Vagina (tissue), 2 donors: ENCODE measurements at regions not wholly inside any gene's neighbourhood (a gene's known extent, or its start where the extent isn't known, plus 50 kb on each side); places are given as distances from the start of the nearest gene placed in this dataset.

Experiments
- DNase-seq, 2 donors: peaks; one replicate each; pipeline ENCODE4 v3.0.0-alpha.2; 2017; ENCODE audit errors: extremely low spot score in 2 of 2
- H3K27ac ChIP-seq: fragments of 200-600 bp; sonication (generic); one replicate; pipeline ENCODE4 v1.5.1; 2019
- H3K27me3 ChIP-seq: fragments of 200-600 bp; sonication (generic); one replicate; pipeline ENCODE4 v1.5.1; 2019
- H3K36me3 ChIP-seq, 2 donors: fragments of 200-600 bp; sonication (generic); one replicate each; pipeline ENCODE4 v1.5.1; 2017 to 2019
- H3K4me1 ChIP-seq: fragments of 200-600 bp; sonication (generic); one replicate; pipeline ENCODE4 v1.5.1; 2019
- H3K4me3 ChIP-seq, 2 donors: fragments of 200-600 bp; sonication (generic); 1 replicate in 1 of 2; 2 replicates in 1 of 2; pipeline ENCODE4 v1.5.1; 2016 to 2019
- H3K9me3 ChIP-seq: fragments of 200-600 bp; sonication (generic); one replicate; pipeline ENCODE4 v1.5.1; 2019
- POLR2A ChIP-seq, 2 donors: fragments of 450-650 bp; IDR thresholded peaks; one replicate each; pipeline ENCODE4 v1.6.1; 2017; ENCODE audit warnings: antibody characterized with exemption in 2 of 2, mild to moderate bottlenecking in 2 of 2, moderate library complexity in 2 of 2
- POLR2AphosphoS5 ChIP-seq, 2 donors: sonication (generic); formaldehyde crosslinking; IDR thresholded peaks; one replicate each; pipeline ENCODE4 v1.9.0; 2017; ENCODE audit warnings: antibody characterized with exemption in 2 of 2, mild to moderate bottlenecking in 2 of 2, low read depth in 1 of 2; ENCODE audit not compliant: insufficient read depth in 1 of 2
- intact Hi-C: fragments of 100-400 bp; cut with DNase I; formaldehyde crosslinking; loops from one replicate; pipeline ENCODE4 v1.15.1; 2023
- TF ChIP-seq, protein P1 (sequence below), 3 experiments: fragments of 450-650 bp in 2 of 3; fragments of 200-600 bp in 1 of 3; sonication (generic) in 1 of 3; IDR thresholded peaks; one replicate each; pipeline ENCODE4 v1.5.1; 2017 to 2019; ENCODE audit warnings: antibody characterized with exemption in 3 of 3, mild to moderate bottlenecking in 2 of 3, moderate library complexity in 2 of 3

DNA sequence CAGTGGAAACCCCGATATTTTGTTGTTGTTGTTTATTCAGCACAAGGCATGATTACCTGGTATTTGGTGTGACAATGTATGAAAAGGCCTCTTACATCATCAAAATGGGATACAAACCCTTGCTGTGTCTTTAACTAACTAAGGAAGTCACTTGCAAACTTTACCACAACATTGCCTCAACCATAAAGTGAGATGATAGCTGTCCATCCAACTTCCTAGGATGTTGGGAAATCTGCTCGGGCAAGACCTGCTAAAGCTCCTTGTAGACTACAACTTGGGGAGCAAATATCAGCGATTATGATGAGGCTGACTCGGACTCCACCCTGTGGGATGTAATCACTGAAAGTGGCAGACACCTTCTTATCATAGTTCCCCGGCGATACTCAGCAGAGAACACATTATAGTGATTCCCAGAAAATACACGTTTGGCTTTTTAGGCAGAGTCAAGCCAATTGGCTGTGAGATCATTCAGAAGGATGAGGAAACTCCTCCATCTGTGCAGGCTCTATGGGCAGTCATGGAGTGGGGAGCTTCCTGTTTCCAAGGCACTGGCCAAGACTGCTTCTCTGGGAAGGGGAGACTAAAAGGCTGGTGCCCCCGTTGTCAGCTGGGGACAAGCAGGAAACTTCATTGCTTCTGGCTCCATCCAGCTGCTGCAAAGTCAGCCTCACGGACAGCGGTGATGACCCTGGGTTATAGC is 289.0 kb downstream of the RNF144A start:
- TF ChIP-seq, protein P1, sequence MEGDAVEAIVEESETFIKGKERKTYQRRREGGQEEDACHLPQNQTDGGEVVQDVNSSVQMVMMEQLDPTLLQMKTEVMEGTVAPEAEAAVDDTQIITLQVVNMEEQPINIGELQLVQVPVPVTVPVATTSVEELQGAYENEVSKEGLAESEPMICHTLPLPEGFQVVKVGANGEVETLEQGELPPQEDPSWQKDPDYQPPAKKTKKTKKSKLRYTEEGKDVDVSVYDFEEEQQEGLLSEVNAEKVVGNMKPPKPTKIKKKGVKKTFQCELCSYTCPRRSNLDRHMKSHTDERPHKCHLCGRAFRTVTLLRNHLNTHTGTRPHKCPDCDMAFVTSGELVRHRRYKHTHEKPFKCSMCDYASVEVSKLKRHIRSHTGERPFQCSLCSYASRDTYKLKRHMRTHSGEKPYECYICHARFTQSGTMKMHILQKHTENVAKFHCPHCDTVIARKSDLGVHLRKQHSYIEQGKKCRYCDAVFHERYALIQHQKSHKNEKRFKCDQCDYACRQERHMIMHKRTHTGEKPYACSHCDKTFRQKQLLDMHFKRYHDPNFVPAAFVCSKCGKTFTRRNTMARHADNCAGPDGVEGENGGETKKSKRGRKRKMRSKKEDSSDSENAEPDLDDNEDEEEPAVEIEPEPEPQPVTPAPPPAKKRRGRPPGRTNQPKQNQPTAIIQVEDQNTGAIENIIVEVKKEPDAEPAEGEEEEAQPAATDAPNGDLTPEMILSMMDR (IDR thresholded peaks at IDR 0.05), result no peak
- TF ChIP-seq POLR2AphosphoS5 (IDR thresholded peaks at IDR 0.05; ENCODE audit: insufficient read depth in 1 of 2, low read depth in 1 of 2), result no peak
- no peak for TF ChIP-seq POLR2A (IDR thresholded peaks at IDR 0.05)
- intact Hi-C loops, result no loop called here
- H3K27me3 ChIP-seq, result no peaks in the 10 kb centered on the region

DNA sequence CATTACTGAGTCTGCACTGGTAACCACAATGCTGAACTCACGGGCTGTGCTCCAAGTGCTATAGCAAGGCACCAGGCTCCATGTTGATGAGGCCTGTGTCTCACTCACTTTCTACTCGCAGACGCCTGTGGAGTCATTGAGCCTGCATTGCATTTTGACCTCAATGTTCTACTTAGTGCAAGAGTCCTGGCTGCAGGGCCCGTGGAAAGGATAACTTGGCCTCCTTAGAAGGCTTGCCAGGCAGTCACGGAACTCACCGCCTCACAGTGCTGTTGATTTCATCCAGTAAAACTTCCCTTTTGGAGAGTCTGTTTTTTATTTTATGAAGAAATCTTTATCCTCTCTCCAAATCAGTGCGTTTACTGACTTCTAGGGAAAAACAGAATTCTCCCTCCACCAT is 290.4 kb downstream of the RNF144A start:
- Histone ChIP-seq H3K4me3 (no peak overlapping the region), H3K36me3 (no peaks in the 10 kb centered on the region), H3K27me3 (no peaks in the 10 kb centered on the region), H3K9me3 (no peaks in the 10 kb centered on the region), H3K27ac (no peak overlapping the region), H3K4me1 (no peaks in the 10 kb centered on the region)
- TF ChIP-seq, protein P1 (IDR thresholded peaks at IDR 0.05), result no peak
- TF ChIP-seq POLR2AphosphoS5 (IDR thresholded peaks at IDR 0.05; ENCODE audit: insufficient read depth in 1 of 2, low read depth in 1 of 2), result no peak
- TF ChIP-seq POLR2A (IDR thresholded peaks at IDR 0.05), result no peak
- intact Hi-C loops, result no loop called here
- no peak for DNase-seq

More for the DNA sequence above, 289.0 kb downstream of the RNF144A start:
- Histone ChIP-seq H3K27ac (no peak overlapping the region), H3K4me3 (no peak overlapping the region), H3K36me3 (no peaks in the 10 kb centered on the region), H3K9me3 (no peaks in the 10 kb centered on the region), H3K4me1 (no peaks in the 10 kb centered on the region)
- no peak for DNase-seq

DNA sequence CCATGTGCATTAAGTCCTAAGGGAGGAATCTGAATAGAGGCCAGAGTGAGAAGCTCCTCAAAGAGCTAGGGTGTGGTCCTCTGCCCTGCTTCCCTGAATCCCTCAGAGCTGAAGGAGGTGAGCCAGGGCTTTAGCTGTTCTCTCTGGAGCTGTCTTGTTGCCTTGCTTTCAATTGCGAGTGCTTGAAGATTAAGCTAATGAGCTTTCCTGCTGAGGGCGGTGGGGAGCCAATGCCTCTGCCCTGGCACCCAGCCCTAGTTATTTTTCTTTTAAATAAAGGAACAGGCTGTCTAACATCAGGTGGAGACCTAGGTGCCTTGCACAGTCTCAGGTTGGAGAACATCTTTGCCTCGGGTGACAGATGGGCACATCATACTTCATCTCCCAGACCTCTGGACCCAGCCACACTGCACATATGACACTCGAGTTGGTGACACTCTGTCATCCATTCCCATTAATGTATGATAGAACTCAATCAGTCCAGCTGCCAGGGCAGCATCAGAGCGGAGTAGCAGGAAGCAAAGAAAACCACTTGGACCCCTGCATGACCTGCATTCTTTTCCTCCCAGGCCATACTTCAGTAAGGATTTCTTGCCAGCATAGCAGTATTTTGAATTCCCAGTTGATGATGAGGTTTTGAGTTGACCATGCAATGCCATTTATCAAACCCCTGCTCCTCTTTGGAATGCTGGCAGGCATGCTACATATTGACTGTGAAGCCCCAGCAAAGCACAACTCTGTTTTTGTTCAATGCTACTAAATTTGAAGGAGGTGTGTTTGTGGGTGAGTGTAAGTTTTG is 292.7 kb downstream of the RNF144A start:
- intact Hi-C loops, result no loop called here

DNA sequence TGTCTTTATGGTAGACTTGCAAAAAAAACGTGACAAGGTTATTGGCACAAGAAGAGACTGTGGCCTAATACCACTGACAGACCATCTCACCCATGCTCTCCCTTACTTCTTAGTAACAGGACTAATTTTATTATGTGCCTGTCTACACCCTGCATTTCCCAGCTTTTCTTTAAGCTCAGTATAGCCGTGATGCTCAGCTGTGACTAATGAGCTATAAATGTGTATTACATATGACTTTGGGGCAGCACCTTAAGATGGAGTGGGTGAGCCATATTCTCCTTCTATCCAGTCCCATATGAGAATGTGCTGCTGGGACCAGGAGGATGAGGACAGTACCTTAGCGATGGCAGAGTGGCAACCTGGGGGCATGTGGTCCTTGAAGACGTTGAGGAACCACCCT is 293.5 kb downstream of the RNF144A start:
- Histone ChIP-seq H3K27ac (no peak overlapping the region), H3K27me3 (no peaks in the 10 kb centered on the region), H3K9me3 (no peaks in the 10 kb centered on the region), H3K36me3 (no peaks in the 10 kb centered on the region), H3K4me1 (no peaks in the 10 kb centered on the region), H3K4me3 (no peak overlapping the region)
- TF ChIP-seq, protein P1 (IDR thresholded peaks at IDR 0.05), result no peak
- TF ChIP-seq POLR2A (IDR thresholded peaks at IDR 0.05), result no peak
- no peak for DNase-seq
- intact Hi-C loops, result no loop called here

More for the DNA sequence above, 292.7 kb downstream of the RNF144A start:
- no peak overlapping the region for H3K27ac ChIP-seq
- no peak overlapping the region for H3K4me3 ChIP-seq
- H3K36me3 ChIP-seq, result no peaks in the 10 kb centered on the region
- no peak for DNase-seq
- H3K4me1 ChIP-seq, result no peaks in the 10 kb centered on the region
- H3K27me3 ChIP-seq, result no peaks in the 10 kb centered on the region
- TF ChIP-seq POLR2AphosphoS5 (IDR thresholded peaks at IDR 0.05; ENCODE audit: insufficient read depth in 1 of 2, low read depth in 1 of 2) (no peak), POLR2A (IDR thresholded peaks at IDR 0.05) (no peak)
- TF ChIP-seq, protein P1 (IDR thresholded peaks at IDR 0.05), result no peak
- H3K9me3 ChIP-seq, result no peaks in the 10 kb centered on the region

DNA sequence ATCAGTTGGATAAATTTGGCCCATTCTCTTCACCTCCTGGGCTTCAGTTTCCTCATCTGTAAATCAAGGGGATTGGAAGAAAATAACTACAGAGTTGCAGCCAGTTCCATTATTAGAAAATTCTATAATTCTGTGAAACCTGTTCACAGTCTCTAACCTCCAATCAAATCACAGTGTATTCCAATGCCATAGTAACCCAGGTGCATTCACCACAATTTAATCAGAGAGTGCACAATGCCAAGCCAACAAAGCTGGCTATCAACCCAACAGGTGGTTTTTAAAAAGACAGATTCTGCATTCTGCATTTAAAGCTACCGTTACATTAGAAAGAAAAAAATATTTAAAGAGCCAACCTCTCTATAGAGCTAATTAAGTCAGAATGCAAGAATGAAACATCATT is 308.6 kb downstream of the RNF144A start:
- Histone ChIP-seq H3K4me1 (no peaks in the 10 kb centered on the region), H3K27ac (no peak overlapping the region), H3K27me3 (no peaks in the 10 kb centered on the region), H3K4me3 (no peak overlapping the region), H3K9me3 (no peaks in the 10 kb centered on the region), H3K36me3 (no peaks in the 10 kb centered on the region)
- TF ChIP-seq, protein P1 (IDR thresholded peaks at IDR 0.05), result no peak
- DNase-seq, result no peak
- intact Hi-C loops, result no loop called here
